ENCODE measurements at regions not wholly inside any gene's neighbourhood (a gene's known extent, or its start where the extent isn't known, plus 50 kb on each side); places are given as distances from the start of the nearest gene placed in this dataset.

GRCh38 chr3:77773084-77773483 lies 733.2 kb downstream of the ROBO2 start:
- Histone ChIP-seq H3K79me2 (ENCODE audit: control insufficient read depth, insufficient read depth, low read length) (no peaks in the 10 kb centered on the region), H3K4me2 (ENCODE audit: extremely low read depth, insufficient read depth, low read length) (no peak overlapping the region), H3K27ac (ENCODE audit: insufficient read depth, low read length) (no peak overlapping the region), H4K20me1 (ENCODE audit: control insufficient read depth, extremely low read depth, insufficient read depth, low read length) (no peaks in the 10 kb centered on the region), H3K27me3 (ENCODE audit: control insufficient read depth, insufficient read depth, low read length) (no peaks in the 10 kb centered on the region), H3K9me3 (ENCODE audit: control insufficient read depth, insufficient read depth, low read depth, low read length) (no peaks in the 10 kb centered on the region), H3K4me3 (replicated peaks in 1 of 4; ENCODE audit: control extremely low read depth in 1 of 4, insufficient read depth in 1 of 4, low read depth in 3 of 4, low read length in 4 of 4) (no peak overlapping the region), H3K9ac (ENCODE audit: insufficient read depth, low read length) (no peak overlapping the region), H3K36me3 (ENCODE audit: control insufficient read depth, insufficient read depth, low read length) (no peaks in the 10 kb centered on the region), H2AFZ (ENCODE audit: low read length) (no peak overlapping the region), H3K4me1 (ENCODE audit: control insufficient read depth, extremely low read depth, insufficient read depth, low read length) (no peaks in the 10 kb centered on the region)
- no peak for DNase-seq (ENCODE audit: low read depth in 2 of 2)
- TF ChIP-seq CTCF (conservative IDR thresholded peaks at IDR 0.05 in 1 of 2, IDR thresholded peaks at IDR 0.05 in 1 of 2; ENCODE audit: low read depth in 1 of 2, low read length in 2 of 2), result no peak

GRCh38 chr3:77780278-77780996 lies 740.5 kb downstream of the ROBO2 start:
- no peaks in the 10 kb centered on the region for H3K36me3 ChIP-seq (ENCODE audit: control insufficient read depth, insufficient read depth, low read length)
- H3K4me3 ChIP-seq (replicated peaks in 1 of 4; ENCODE audit: control extremely low read depth in 1 of 4, insufficient read depth in 1 of 4, low read depth in 3 of 4, low read length in 4 of 4), result no peak overlapping the region
- DNase-seq (ENCODE audit: low read depth in 2 of 2), result peak in 1 of 2 donors; percentile 41
- no peaks in the 10 kb centered on the region for H3K4me1 ChIP-seq (ENCODE audit: control insufficient read depth, extremely low read depth, insufficient read depth, low read length)
- H3K79me2 ChIP-seq (ENCODE audit: control insufficient read depth, insufficient read depth, low read length), result no peaks in the 10 kb centered on the region
- TF ChIP-seq CTCF (conservative IDR thresholded peaks at IDR 0.05 in 1 of 2, IDR thresholded peaks at IDR 0.05 in 1 of 2; ENCODE audit: low read depth in 1 of 2, low read length in 2 of 2) (no peak), EZH2 (IDR thresholded peaks at IDR 0.05; ENCODE audit: low read length, missing control alignments) (no peak)
- H3K27me3 ChIP-seq (ENCODE audit: control insufficient read depth, insufficient read depth, low read length), result no peaks in the 10 kb centered on the region
- H2AFZ ChIP-seq (ENCODE audit: low read length), result no peak overlapping the region
- H3K9ac ChIP-seq (ENCODE audit: insufficient read depth, low read length), result no peak overlapping the region
- H3K4me2 ChIP-seq (ENCODE audit: extremely low read depth, insufficient read depth, low read length), result no peak overlapping the region
- no peaks in the 10 kb centered on the region for H4K20me1 ChIP-seq (ENCODE audit: control insufficient read depth, extremely low read depth, insufficient read depth, low read length)
- no peaks in the 10 kb centered on the region for H3K9me3 ChIP-seq (ENCODE audit: control insufficient read depth, insufficient read depth, low read depth, low read length)
- no peak overlapping the region for H3K27ac ChIP-seq (ENCODE audit: insufficient read depth, low read length)

- H3K36me3 ChIP-seq (ENCODE audit: control insufficient read depth, insufficient read depth, low read length), result no peaks in the 10 kb centered on the region
- H3K4me3 ChIP-seq (replicated peaks in 1 of 4; ENCODE audit: control extremely low read depth in 1 of 4, insufficient read depth in 1 of 4, low read depth in 3 of 4, low read length in 4 of 4), result no peak overlapping the region
- H4K20me1 ChIP-seq (ENCODE audit: control insufficient read depth, extremely low read depth, insufficient read depth, low read length), result no peaks in the 10 kb centered on the region
- H3K27ac ChIP-seq (ENCODE audit: insufficient read depth, low read length), result no peak overlapping the region
- no peak overlapping the region for H3K4me2 ChIP-seq (ENCODE audit: extremely low read depth, insufficient read depth, low read length)
- no peaks in the 10 kb centered on the region for H3K79me2 ChIP-seq (ENCODE audit: control insufficient read depth, insufficient read depth, low read length)
- TF ChIP-seq CTCF (conservative IDR thresholded peaks at IDR 0.05 in 1 of 2, IDR thresholded peaks at IDR 0.05 in 1 of 2; ENCODE audit: low read depth in 1 of 2, low read length in 2 of 2), result no peak
- no peak for TF ChIP-seq EZH2 (IDR thresholded peaks at IDR 0.05; ENCODE audit: low read length, missing control alignments)
- no peak overlapping the region for H3K9ac ChIP-seq (ENCODE audit: insufficient read depth, low read length)
- H3K27me3 ChIP-seq (ENCODE audit: control insufficient read depth, insufficient read depth, low read length), result no peaks in the 10 kb centered on the region
- H2AFZ ChIP-seq (ENCODE audit: low read length), result no peak overlapping the region
- no peak for DNase-seq (ENCODE audit: low read depth in 2 of 2)
- H3K9me3 ChIP-seq (ENCODE audit: control insufficient read depth, insufficient read depth, low read depth, low read length), result no peaks in the 10 kb centered on the region
- H3K4me1 ChIP-seq (ENCODE audit: control insufficient read depth, extremely low read depth, insufficient read depth, low read length), result no peaks in the 10 kb centered on the region
Observed at GRCh38 chr3:77786216-77786615, 746.3 kb downstream of the ROBO2 start.

Data from fibroblast of lung (primary cell).